Ovary (tissue), 7 donors: ENCODE measurements at regions not wholly inside any gene's neighbourhood (a gene's known extent, or its start where the extent isn't known, plus 50 kb on each side); places are given as distances from the start of the nearest gene placed in this dataset.

Experiments used
- DNase-seq, 5 donors: peaks; one replicate each; pipeline ENCODE4 v3.0.0-alpha.2; 2019 to 2020
- H3K27ac ChIP-seq, 2 donors: fragments of 200-600 bp; one replicate each; pipeline versions ENCODE4 v1.5.1 to v1.8.0; 2019 to 2022
- H3K27me3 ChIP-seq: fragments of 200-600 bp; one replicate; pipeline ENCODE4 v1.8.0; 2022
- H3K36me3 ChIP-seq: fragments of 200-600 bp; sonication (generic); one replicate; pipeline ENCODE4 v1.5.1; 2019
- H3K4me1 ChIP-seq: one replicate; pipeline ENCODE4 v1.8.1; 2013; ENCODE audit warnings: mild to moderate bottlenecking, moderate library complexity; ENCODE audit not compliant: insufficient read depth
- H3K4me3 ChIP-seq: fragments of 200-600 bp; sonication (generic); one replicate; pipeline ENCODE4 v1.5.1; 2017
- H3K9me3 ChIP-seq, 2 donors: fragments of 200-600 bp in 1 of 2; sonication (generic) in 1 of 2; one replicate each; pipeline versions ENCODE4 v1.5.1 to v1.8.1; 2013 to 2019; ENCODE audit warnings: mild to moderate bottlenecking in 1 of 2, moderate library complexity in 1 of 2
- CTCF ChIP-seq, 3 donors: fragments of 450-650 bp in 2 of 3; fragments of 200-600 bp in 1 of 3; IDR thresholded peaks; one replicate each; pipeline versions ENCODE4 v1.5.1 to v1.8.0; 2016 to 2022; ENCODE audit warnings: antibody characterized with exemption in 3 of 3, mild to moderate bottlenecking in 1 of 3
- EP300 ChIP-seq: sonication (generic); formaldehyde crosslinking; IDR thresholded peaks from one replicate; pipeline ENCODE4 v1.6.1; 2017; ENCODE audit warnings: antibody characterized with exemption
- POLR2A ChIP-seq: fragments of 450-650 bp; IDR thresholded peaks from one replicate; pipeline ENCODE4 v1.6.1; 2017; ENCODE audit warnings: antibody characterized with exemption, mild to moderate bottlenecking, moderate library complexity
- WGBS, 3 donors: extraction: QIAGEN DNeasy Blood & Tissue Kit in 1 of 3; methylation state at CpG; one replicate each; pipeline versions ENCODE4 v1.1.5 to v1.1.7; 2013 to 2017; 5-methylcytosine and 5-hydroxymethylcytosine counted together
- intact Hi-C, 4 donors: fragments of 100-400 bp; cut with DNase I; formaldehyde crosslinking; loops; one replicate each; pipeline versions ENCODE4 v1.11.0 to v1.15.1; 2022 to 2023
- donor health status: DM: no; HTN: no; CAD: no; lungs with moderate emphysema.
- donor health status: DM: no; HTN: no; CAD: no.
- donor health status: Bipolar disorder and iron deficiency.
- donor health status: DM: no; HTN: no; CAD: no.
- donor health status: DM: yes; HTN: yes; CAD: no.

DNA sequence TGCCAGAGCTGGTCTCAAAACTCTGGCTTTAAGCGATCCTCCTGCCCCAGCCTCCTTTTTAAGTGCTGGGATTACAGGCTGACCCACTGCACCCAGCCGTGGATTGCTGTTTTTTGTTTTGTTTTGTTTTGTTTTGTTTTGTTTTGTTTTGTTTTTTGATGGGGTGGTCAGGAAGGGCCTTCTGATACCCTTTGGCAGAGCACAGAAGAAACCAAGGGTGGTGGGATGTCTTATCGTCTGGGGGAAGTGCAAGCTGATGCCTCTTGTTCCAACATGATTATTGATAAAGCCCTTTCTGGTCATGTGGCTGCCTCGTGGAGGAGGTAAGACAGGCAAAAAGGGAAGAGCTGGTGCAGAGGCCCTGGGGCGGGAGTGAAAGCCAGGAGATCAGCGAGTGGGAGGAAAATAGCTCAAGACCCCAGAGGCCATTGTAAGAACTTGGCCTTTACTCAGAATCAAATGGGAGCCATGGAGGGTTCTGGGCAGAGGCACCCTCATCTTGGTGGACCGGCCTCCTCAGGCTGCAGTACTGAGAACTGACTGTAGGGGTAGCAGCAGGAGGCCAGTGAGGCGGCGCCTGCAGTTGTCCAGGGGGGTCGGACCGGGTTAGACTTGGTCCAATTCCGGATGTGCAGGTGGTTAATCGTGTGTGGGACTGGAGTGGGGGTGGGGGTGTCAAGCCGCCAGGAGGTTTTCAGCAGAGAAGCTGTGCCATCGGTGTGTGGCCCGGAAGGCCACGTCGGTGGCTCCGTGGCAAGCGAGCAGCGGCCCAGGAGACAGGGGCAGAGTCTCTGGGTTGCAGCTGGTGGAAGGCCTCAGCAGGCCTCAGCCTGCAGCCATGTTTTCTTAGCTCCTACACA, 84.4 kb upstream of the GSE1 start:
- no peak overlapping the region for H3K27ac ChIP-seq
- H3K27me3 ChIP-seq, result no peaks in the 10 kb centered on the region
- WGBS, 3 donors, result 73 to 83% (median 78%) methylated on average over 21 of the region's 21 CpGs
- H3K4me3 ChIP-seq, result no peak overlapping the region
- TF ChIP-seq EP300 (no peak), CTCF (IDR thresholded peaks at IDR 0.05) (peak in 2 of 3 donors; percentile 22 to 25)
- no peaks in the 10 kb centered on the region for H3K36me3 ChIP-seq
- intact Hi-C loops, result no loop called here
- H3K9me3 ChIP-seq, result no peaks in the 10 kb centered on the region
- peak in 1 of 5 donors; percentile 44 for DNase-seq
- peaks cover 4% of the 10 kb centered on the region for H3K4me1 ChIP-seq

DNA sequence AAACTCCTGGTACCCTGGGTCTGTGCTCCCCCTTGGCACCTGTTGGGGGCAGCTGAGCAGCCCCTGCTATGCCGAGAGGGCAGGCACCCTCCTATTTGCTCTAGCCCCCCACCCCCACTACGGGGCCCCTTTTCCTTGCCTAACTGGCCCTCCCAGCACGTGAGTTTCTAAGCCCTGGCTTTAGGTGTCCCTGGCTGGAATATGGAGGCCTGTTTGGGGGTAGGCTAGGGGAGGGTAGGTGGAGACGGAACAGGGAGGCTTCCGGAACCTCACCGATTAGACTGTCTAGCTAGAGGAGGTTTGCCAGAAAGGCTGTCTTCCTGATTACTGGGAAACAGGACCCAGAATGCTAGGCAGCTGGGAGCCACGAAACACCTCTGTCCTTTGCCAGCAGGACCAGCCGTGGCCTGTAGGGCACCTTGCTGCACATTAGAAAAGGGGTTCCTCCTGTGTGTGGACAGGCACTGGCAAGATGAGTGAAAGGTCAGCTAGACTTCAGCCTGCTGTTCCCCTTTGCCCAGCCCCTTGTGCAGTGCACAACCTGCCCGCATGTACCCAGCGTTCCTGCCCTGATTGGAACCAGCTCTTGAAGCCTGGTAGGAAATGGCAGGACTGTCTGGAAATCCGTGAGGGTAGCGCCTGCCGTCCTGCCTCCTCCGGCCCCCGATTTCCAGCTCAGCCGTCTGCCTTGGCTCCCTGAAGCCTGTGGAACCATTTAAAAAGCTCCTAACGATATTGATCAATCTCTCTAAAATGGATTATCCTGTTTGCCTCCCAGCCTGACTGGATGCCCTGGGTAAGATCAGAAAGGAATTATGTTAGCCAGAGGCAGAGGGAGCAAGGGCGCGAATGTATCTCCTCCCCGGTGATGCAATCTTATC, 83.4 kb upstream of the GSE1 start:
- intact Hi-C loops, result no loop called here
- no peak for DNase-seq
- H3K27me3 ChIP-seq, result no peaks in the 10 kb centered on the region
- 84 to 88% (median 85%) methylated on average over 20 of the region's 20 CpGs for WGBS, 3 donors
- no peaks in the 10 kb centered on the region for H3K4me1 ChIP-seq
- no peaks in the 10 kb centered on the region for H3K9me3 ChIP-seq
- no peaks in the 10 kb centered on the region for H3K36me3 ChIP-seq
- no peak overlapping the region for H3K27ac ChIP-seq
- no peak overlapping the region for H3K4me3 ChIP-seq
- TF ChIP-seq POLR2A (no peak), CTCF (IDR thresholded peaks at IDR 0.05) (no peak), EP300 (no peak)

DNA sequence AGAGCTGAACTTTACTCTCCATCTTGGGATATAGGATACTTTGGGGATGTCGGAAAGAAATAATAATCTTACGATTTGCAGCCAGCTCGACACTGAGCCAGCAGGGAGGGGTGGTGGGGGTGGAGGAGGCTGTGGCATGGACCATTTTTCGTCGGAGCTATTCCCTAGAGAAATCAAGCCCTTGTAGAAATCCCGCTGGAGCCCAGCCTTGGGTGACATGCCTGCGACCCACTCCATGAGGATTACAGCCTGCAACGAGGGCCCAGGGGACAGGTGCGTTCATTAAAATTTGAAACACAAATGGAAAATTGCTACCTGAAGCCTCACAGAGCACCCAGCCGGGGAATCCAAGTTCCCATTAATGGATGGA, 82.8 kb upstream of the GSE1 start:
- 80 to 81% (median 80%) methylated on average over 10 of the region's 10 CpGs for WGBS, 3 donors
- no peaks in the 10 kb centered on the region for H3K4me1 ChIP-seq
- no peaks in the 10 kb centered on the region for H3K36me3 ChIP-seq
- DNase-seq, result no peak
- H3K9me3 ChIP-seq, result no peaks in the 10 kb centered on the region
- no peak overlapping the region for H3K27ac ChIP-seq
- H3K4me3 ChIP-seq, result no peak overlapping the region
- TF ChIP-seq POLR2A (no peak), EP300 (no peak), CTCF (IDR thresholded peaks at IDR 0.05) (no peak)
- H3K27me3 ChIP-seq, result no peaks in the 10 kb centered on the region
- intact Hi-C loops, result no loop called here

- H3K27ac ChIP-seq, result no peak overlapping the region
- 83 to 87% (median 86%) methylated on average over 10 of the region's 10 CpGs for WGBS, 3 donors
- H3K9me3 ChIP-seq, result no peaks in the 10 kb centered on the region
- peaks cover 7% of the 10 kb centered on the region for H3K4me1 ChIP-seq
- no peak for TF ChIP-seq EP300
- TF ChIP-seq POLR2A, result no peak
- no peak for TF ChIP-seq CTCF (IDR thresholded peaks at IDR 0.05)
- no peaks in the 10 kb centered on the region for H3K36me3 ChIP-seq
- no peak overlapping the region for H3K4me3 ChIP-seq
- no peak for DNase-seq
- H3K27me3 ChIP-seq, result no peaks in the 10 kb centered on the region
- intact Hi-C loops, result no loop called here
Observed at GRCh38 chr16:85531516-85531915, 81.6 kb upstream of the GSE1 start.
